ENCODE measurements at regions not wholly inside any gene's neighbourhood (a gene's known extent, or its start where the extent isn't known, plus 50 kb on each side); places are given as distances from the start of the nearest gene placed in this dataset.

- Histone ChIP-seq H3K27me3 (ENCODE audit: insufficient read depth, low read length) (no peaks in the 10 kb centered on the region), H3K36me3 (ENCODE audit: insufficient read depth, low read length) (no peaks in the 10 kb centered on the region), H2AFZ (ENCODE audit: low read depth, low read length) (no peak overlapping the region), H3K4me3 (ENCODE audit: low read length) (no peak overlapping the region), H3K9me3 (ENCODE audit: low read length) (no peaks in the 10 kb centered on the region), H3K4me1 (ENCODE audit: insufficient read depth, low read length) (no peaks in the 10 kb centered on the region)
Measured at GRCh38 chr1:103949779-103950178, 200.1 kb downstream of the AMY1C start.

DNA sequence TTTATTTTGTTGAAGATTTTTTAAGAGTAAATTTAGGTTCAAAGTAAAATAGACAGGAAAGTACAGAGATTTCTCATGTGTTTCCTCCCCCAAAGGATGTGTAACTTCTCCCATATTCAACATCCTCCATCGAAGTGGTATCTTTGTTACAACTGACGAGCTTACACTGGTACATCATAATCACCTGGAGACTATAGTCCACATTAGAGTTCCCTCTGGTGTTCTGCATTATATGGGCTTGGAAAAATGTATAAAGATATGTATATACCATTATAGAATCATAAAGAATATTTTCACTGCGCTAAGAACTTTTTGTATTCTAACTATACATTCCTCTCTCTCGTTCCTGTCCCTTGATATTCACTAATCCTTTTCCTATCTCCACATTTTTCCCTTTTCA, 203.7 kb downstream of the AMY1C start:
- H2AFZ ChIP-seq (ENCODE audit: low read depth, low read length), result no peak overlapping the region
- no peaks in the 10 kb centered on the region for H3K36me3 ChIP-seq (ENCODE audit: insufficient read depth, low read length)
- no peaks in the 10 kb centered on the region for H3K4me1 ChIP-seq (ENCODE audit: insufficient read depth, low read length)
- H3K4me3 ChIP-seq (ENCODE audit: low read length), result no peak overlapping the region
- H3K27me3 ChIP-seq (ENCODE audit: insufficient read depth, low read length), result no peaks in the 10 kb centered on the region
- H3K9me3 ChIP-seq (ENCODE audit: low read length), result no peaks in the 10 kb centered on the region

DNA sequence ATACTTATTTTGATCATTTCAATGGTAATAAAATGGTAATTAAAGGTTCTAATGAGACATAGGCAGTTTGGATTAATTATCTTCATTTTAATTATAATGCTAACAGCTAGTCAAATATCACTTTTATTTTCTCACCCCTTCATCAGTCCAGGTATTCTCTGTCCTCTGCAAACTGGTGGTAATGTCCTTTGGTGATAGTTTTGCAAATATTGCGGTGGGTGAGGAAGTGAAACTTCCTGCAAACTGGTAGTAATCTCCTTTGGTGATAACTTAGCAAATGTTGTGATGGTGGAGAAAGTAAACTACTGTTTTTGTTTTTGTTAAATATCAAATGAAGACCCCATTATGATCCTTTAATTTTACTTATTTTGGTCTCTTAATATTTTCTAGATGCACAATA, 209.0 kb downstream of the AMY1C start:
- Histone ChIP-seq H3K9me3 (ENCODE audit: low read length) (no peaks in the 10 kb centered on the region), H2AFZ (ENCODE audit: low read depth, low read length) (no peak overlapping the region)

GRCh38 chr1:103959565-103959964, 209.9 kb downstream of the AMY1C start:
- Histone ChIP-seq H3K27me3 (ENCODE audit: insufficient read depth, low read length) (no peaks in the 10 kb centered on the region), H2AFZ (ENCODE audit: low read depth, low read length) (no peak overlapping the region), H3K36me3 (ENCODE audit: insufficient read depth, low read length) (no peaks in the 10 kb centered on the region), H3K4me3 (ENCODE audit: low read length) (no peak overlapping the region), H3K9me3 (ENCODE audit: low read length) (no peaks in the 10 kb centered on the region), H3K4me1 (ENCODE audit: insufficient read depth, low read length) (no peaks in the 10 kb centered on the region)

More for the DNA sequence above, 209.0 kb downstream of the AMY1C start:
- Histone ChIP-seq H3K36me3 (ENCODE audit: insufficient read depth, low read length) (no peaks in the 10 kb centered on the region), H3K4me3 (ENCODE audit: low read length) (no peak overlapping the region), H3K4me1 (ENCODE audit: insufficient read depth, low read length) (no peaks in the 10 kb centered on the region), H3K27me3 (ENCODE audit: insufficient read depth, low read length) (no peaks in the 10 kb centered on the region)

DNA sequence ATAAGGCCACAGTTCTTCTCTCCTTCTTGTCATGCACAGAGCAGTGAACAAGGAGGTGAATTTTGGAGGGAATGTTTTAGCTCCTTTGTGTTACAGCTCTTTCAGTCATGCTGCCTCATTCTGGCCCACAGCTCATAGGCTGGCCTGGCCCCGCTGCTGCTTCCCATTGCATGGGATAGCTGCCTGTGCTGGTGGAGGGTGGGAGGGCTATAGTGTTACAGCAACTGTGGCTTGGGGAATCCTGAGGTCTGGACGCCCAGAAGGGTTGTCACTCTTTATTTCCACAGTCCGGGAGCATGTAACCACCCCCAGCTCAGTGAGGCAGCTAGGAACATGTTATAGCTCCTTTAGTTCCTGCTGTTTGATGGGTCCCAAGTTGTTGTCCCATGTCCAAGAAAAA, 210.3 kb downstream of the AMY1C start:
- H3K4me3 ChIP-seq (ENCODE audit: low read length), result no peak overlapping the region
- H3K36me3 ChIP-seq (ENCODE audit: insufficient read depth, low read length), result no peaks in the 10 kb centered on the region
- H2AFZ ChIP-seq (ENCODE audit: low read depth, low read length), result no peak overlapping the region
- H3K9me3 ChIP-seq (ENCODE audit: low read length), result no peaks in the 10 kb centered on the region
- no peaks in the 10 kb centered on the region for H3K4me1 ChIP-seq (ENCODE audit: insufficient read depth, low read length)
- H3K27me3 ChIP-seq (ENCODE audit: insufficient read depth, low read length), result no peaks in the 10 kb centered on the region

DNA sequence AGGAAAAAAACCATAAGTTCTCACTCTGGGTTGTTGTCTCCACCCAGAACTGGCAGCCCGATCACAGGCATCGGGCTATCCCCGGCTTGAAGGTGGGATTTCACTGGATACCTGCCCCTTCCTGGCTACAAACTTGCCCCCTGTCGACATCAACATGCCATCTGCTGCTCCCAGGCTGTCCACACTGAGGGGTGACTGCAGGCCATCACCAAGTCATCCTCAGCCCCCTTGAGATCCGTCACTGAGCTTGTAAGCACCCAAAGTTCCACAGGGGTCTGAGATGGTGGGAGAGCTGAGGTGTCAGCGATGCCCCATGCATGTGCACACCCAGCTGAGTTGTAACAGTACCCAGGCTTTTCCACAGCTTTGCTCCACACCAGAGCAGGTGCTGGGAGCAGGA, 211.0 kb downstream of the AMY1C start:
- Histone ChIP-seq H3K9me3 (ENCODE audit: low read length) (no peaks in the 10 kb centered on the region), H3K4me3 (ENCODE audit: low read length) (no peak overlapping the region), H2AFZ (ENCODE audit: low read depth, low read length) (no peak overlapping the region), H3K36me3 (ENCODE audit: insufficient read depth, low read length) (no peaks in the 10 kb centered on the region), H3K27me3 (ENCODE audit: insufficient read depth, low read length) (no peaks in the 10 kb centered on the region), H3K4me1 (ENCODE audit: insufficient read depth, low read length) (no peaks in the 10 kb centered on the region)

DNA sequence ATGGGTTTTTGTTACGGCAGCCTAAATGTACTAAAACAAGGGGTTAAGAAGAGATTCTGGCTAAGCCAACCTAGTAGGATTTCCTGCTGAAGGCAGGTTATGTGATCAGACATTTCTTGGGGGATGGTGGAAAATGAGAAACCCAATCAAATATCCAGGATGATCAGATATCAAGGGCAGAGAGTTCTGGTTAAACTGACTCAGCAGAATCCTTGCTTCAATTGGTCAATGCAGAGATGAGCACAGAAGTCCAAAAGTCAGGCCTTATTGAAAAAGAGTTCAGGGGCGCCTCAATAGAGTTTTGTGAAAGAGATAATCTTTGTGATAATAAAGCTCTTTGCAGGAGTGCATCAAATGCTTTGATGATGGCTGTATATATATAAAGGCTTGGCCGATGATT, 237.1 kb downstream of the AMY1C start:
- H3K9me3 ChIP-seq (ENCODE audit: low read length), result no peaks in the 10 kb centered on the region
- H3K4me1 ChIP-seq (ENCODE audit: insufficient read depth, low read length), result no peaks in the 10 kb centered on the region
- H3K4me3 ChIP-seq (ENCODE audit: low read length), result no peak overlapping the region
- H2AFZ ChIP-seq (ENCODE audit: low read depth, low read length), result no peak overlapping the region
- H3K36me3 ChIP-seq (ENCODE audit: insufficient read depth, low read length), result no peaks in the 10 kb centered on the region
- H3K27me3 ChIP-seq (ENCODE audit: insufficient read depth, low read length), result no peaks in the 10 kb centered on the region

DNA sequence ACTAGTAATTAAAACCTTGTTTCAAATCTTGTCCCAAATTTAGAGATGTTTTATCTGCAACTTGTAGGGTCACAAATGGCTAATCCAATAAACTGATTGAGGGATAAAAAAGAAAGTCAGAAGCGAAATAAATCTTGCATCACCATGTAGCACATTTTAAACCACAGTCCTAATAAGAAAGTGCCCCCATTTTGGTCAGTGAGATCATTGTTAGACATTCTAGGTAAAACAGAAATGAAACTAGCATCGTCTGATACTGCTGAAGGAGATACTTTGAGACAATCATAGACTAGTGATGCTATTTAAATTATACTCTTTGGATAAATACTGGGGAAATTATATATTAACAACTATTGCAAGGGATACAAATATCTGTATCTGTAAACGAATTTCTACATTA, 247.9 kb downstream of the AMY1C start:
- Histone ChIP-seq H3K9me3 (ENCODE audit: low read length) (no peaks in the 10 kb centered on the region), H3K27me3 (ENCODE audit: insufficient read depth, low read length) (no peaks in the 10 kb centered on the region), H3K4me1 (ENCODE audit: insufficient read depth, low read length) (no peaks in the 10 kb centered on the region), H3K36me3 (ENCODE audit: insufficient read depth, low read length) (no peaks in the 10 kb centered on the region), H3K4me3 (ENCODE audit: low read length) (no peak overlapping the region), H2AFZ (ENCODE audit: low read depth, low read length) (no peak overlapping the region)

DNA sequence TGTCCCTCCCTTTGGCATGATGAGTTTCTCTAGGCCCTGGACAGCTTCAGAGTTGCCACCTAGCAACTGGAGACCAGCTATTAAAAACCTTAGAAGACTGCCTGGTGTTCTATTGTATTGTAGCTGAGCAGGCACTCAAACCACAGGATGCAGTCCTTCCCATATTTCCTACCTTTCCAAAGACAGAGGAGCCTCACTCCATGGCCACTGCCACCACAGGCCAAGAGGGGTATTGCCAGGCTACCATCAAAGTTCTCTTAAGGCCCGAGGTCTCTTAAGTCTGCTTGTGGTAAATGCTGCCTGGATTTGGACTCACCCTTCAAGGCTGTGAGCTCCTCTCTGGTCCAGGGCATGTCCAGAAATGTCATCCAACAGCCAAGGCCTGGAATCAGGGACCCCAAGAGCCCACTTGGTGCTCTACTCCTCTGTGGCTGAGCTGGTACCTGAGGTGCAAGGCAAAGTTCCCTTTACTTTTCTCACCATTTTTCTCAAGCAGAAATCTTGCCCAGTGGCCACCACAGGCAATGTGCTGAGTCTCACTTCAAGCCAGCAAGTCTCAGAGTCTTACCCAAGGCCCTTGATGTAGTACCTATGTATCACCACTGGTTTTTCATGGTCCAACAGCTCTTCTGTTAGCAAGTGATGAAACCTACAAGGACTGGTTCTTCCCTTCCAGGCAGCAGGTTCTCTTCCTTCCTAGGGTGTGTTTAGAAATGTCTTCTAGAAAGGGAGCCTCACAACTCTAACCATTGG, 269.4 kb downstream of the AMY1C start:
- Histone ChIP-seq H3K9me3 (ENCODE audit: low read length) (no peaks in the 10 kb centered on the region), H3K27me3 (ENCODE audit: insufficient read depth, low read length) (no peaks in the 10 kb centered on the region), H2AFZ (ENCODE audit: low read depth, low read length) (no peak overlapping the region), H3K36me3 (ENCODE audit: insufficient read depth, low read length) (no peaks in the 10 kb centered on the region), H3K4me3 (ENCODE audit: low read length) (no peak overlapping the region), H3K4me1 (ENCODE audit: insufficient read depth, low read length) (no peaks in the 10 kb centered on the region)

DNA sequence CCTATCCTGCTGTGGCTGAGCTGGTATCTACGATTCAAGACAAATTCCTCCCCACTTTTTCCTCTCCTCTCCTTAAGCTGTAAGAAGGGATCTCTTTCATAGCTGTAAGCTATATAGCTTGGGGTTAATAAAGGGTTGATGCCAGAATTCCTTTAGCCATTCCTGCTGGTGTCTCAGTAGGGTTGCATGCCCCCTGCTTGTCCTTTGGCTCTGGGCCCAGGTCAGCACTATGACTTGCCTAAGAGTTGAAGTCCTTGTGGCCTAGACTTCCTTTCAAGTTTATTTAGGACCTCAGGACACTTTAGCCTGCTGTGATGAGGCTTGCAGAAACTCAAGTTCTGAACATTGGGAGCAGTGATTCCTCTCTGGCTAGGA, 270.0 kb downstream of the AMY1C start:
- Histone ChIP-seq H2AFZ (ENCODE audit: low read depth, low read length) (no peak overlapping the region), H3K9me3 (ENCODE audit: low read length) (no peaks in the 10 kb centered on the region), H3K36me3 (ENCODE audit: insufficient read depth, low read length) (no peaks in the 10 kb centered on the region), H3K4me1 (ENCODE audit: insufficient read depth, low read length) (no peaks in the 10 kb centered on the region), H3K27me3 (ENCODE audit: insufficient read depth, low read length) (no peaks in the 10 kb centered on the region), H3K4me3 (ENCODE audit: low read length) (no peak overlapping the region)

DNA sequence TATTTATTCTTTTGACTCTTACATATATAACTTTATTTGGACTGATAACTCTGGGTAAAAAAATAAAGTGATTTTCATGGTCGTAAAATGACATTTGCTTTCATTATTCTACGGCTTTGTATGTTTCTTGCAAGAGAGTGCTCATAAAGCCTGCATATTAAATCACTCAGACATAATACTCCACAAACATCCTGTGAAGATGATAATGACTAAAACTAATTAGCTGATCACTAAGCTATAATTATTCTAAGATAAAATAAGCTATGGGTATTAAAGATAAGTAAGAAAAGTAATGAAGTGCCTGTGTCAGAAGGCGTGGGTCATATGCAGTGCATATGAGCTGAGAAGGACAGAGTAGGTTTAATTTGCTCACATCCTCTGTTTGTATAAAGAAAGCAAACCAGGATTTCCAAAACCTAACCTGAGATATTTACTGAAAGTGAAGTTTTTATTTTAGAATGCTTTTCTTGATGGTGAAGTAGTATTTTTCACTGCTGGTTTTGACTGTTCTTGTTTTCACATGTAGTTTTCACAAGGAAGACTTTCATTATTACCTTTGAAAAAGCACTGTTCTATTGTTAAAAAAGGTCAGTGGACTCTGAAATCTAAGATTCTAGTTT, 278.8 kb downstream of the AMY1C start:
- no peak overlapping the region for H2AFZ ChIP-seq (ENCODE audit: low read depth, low read length)
- no peaks in the 10 kb centered on the region for H3K4me1 ChIP-seq (ENCODE audit: insufficient read depth, low read length)
- no peaks in the 10 kb centered on the region for H3K9me3 ChIP-seq (ENCODE audit: low read length)
- no peaks in the 10 kb centered on the region for H3K27me3 ChIP-seq (ENCODE audit: insufficient read depth, low read length)
- no peaks in the 10 kb centered on the region for H3K36me3 ChIP-seq (ENCODE audit: insufficient read depth, low read length)
- H3K4me3 ChIP-seq (ENCODE audit: low read length), result no peak overlapping the region

- Histone ChIP-seq H3K4me3 (ENCODE audit: low read length) (no peak overlapping the region), H2AFZ (ENCODE audit: low read depth, low read length) (no peak overlapping the region)
Measured at GRCh38 chr1:104029456-104029970, 279.8 kb downstream of the AMY1C start.

DNA sequence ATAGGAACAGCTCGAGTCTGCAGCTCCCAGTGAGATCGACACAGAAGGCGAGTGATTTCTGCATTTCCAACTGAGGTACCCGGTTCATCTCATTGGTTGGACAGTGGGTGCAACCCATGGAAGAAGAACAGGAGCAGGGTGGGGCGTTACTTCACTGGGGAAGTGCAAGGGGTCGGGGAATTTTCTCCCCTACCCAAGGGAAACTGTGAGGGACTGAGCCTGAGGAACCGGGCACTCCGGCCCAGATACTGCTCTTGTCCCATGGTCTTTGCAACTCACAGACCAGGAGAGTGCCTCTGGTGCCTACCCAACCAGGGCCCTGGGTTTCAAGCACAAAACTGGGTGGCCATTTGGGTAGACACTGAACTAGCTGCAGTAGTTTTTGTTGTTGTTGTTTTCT, 307.1 kb downstream of the AMY1C start:
- no peaks in the 10 kb centered on the region for H3K9me3 ChIP-seq (ENCODE audit: low read length)
- H2AFZ ChIP-seq (ENCODE audit: low read depth, low read length), result no peak overlapping the region
- H3K4me1 ChIP-seq (ENCODE audit: insufficient read depth, low read length), result no peaks in the 10 kb centered on the region
- no peak overlapping the region for H3K4me3 ChIP-seq (ENCODE audit: low read length)
- H3K27me3 ChIP-seq (ENCODE audit: insufficient read depth, low read length), result no peaks in the 10 kb centered on the region
- no peaks in the 10 kb centered on the region for H3K36me3 ChIP-seq (ENCODE audit: insufficient read depth, low read length)

More at GRCh38 chr1:104029456-104029970, 279.8 kb downstream of the AMY1C start:
- Histone ChIP-seq H3K9me3 (ENCODE audit: low read length) (no peaks in the 10 kb centered on the region), H3K4me1 (ENCODE audit: insufficient read depth, low read length) (no peaks in the 10 kb centered on the region), H3K27me3 (ENCODE audit: insufficient read depth, low read length) (no peaks in the 10 kb centered on the region), H3K36me3 (ENCODE audit: insufficient read depth, low read length) (no peaks in the 10 kb centered on the region)
